Smooth muscle cell (in vitro differentiated cells): ENCODE measurements at regions not wholly inside any gene's neighbourhood (a gene's known extent, or its start where the extent isn't known, plus 50 kb on each side); places are given as distances from the start of the nearest gene placed in this dataset.
A peak's percentile ranks its signal among the peaks of the same experiment; 100 is the strongest.

Source experiments
- DNase-seq: peaks from one replicate; lab custom pipeline; 2025; ENCODE audit not compliant: unreplicated experiment; lab: John Stamatoyannopoulos, UW
- H2AFZ ChIP-seq: fragments of 200-600 bp; sonication (generic); 2 replicates; pipeline ENCODE4 v1.6.0; 2016; ENCODE audit warnings: antibody characterized with exemption, low read depth, mild to moderate bottlenecking
- H3F3A ChIP-seq: fragments of 200-600 bp; sonication (generic); 2 replicates; pipeline ENCODE4 v1.6.0; 2017; ENCODE audit warnings: antibody characterized with exemption, low read depth
- H3K27ac ChIP-seq: fragments of 200-600 bp; sonication (generic); 2 replicates; pipeline ENCODE4 v1.5.1; 2016; ENCODE audit warnings: low read depth, mild to moderate bottlenecking
- H3K27me3 ChIP-seq: fragments of 200-600 bp; sonication (generic); 2 replicates; pipeline ENCODE4 v1.6.1; 2016; ENCODE audit warnings: low read depth, mild to moderate bottlenecking
- H3K36me3 ChIP-seq: fragments of 200-600 bp; sonication (generic); 2 replicates; pipeline ENCODE4 v1.5.1; 2016; ENCODE audit warnings: low read depth
- H3K4me1 ChIP-seq: fragments of 200-600 bp; sonication (generic); 2 replicates; pipeline ENCODE4 v1.5.1; 2016; ENCODE audit warnings: low read depth
- H3K4me2 ChIP-seq: fragments of 200-600 bp; sonication (generic); 2 replicates; pipeline ENCODE4 v1.6.0; 2016; ENCODE audit warnings: mild to moderate bottlenecking
- H3K4me3 ChIP-seq: fragments of 200-600 bp; sonication (generic); 2 replicates; pipeline ENCODE4 v1.5.1; 2016; ENCODE audit warnings: mild to moderate bottlenecking
- H3K79me2 ChIP-seq: fragments of 200-600 bp; sonication (generic); 2 replicates; pipeline ENCODE4 v1.6.0; 2016; ENCODE audit warnings: low read depth, mild to moderate bottlenecking
- H3K9ac ChIP-seq: fragments of 200-600 bp; sonication (generic); 2 replicates; pipeline ENCODE4 v1.6.0; 2016; ENCODE audit warnings: low read depth
- H3K9me3 ChIP-seq: fragments of 200-600 bp; sonication (generic); replicated peaks from 2 replicates; pipeline ENCODE4 v1.5.1; 2016; ENCODE audit warnings: low read depth
- H4K20me1 ChIP-seq: fragments of 200-600 bp; sonication (generic); 2 replicates; pipeline ENCODE4 v1.6.0; 2016; ENCODE audit warnings: low read depth
- CTCF ChIP-seq: fragments of 200-600 bp; sonication (generic); IDR thresholded peaks from 2 replicates; pipeline ENCODE4 v1.5.1; 2017; ENCODE audit warnings: borderline replicate concordance, mild to moderate bottlenecking, antibody characterized with exemption; ENCODE audit not compliant: insufficient read depth, poor library complexity, severe bottlenecking
- WGBS: methylation state at CpG from one replicate; pipeline ENCODE4 v1.1.7; 2016; ENCODE audit warnings: low lambda C conversion rate; 5-methylcytosine and 5-hydroxymethylcytosine counted together

- no peak for DNase-seq
- Histone ChIP-seq H3K4me2 (no peak overlapping the region), H3F3A (no peaks in the 10 kb centered on the region), H3K4me3 (no peak overlapping the region), H4K20me1 (no peaks in the 10 kb centered on the region), H3K9me3 (no peaks in the 10 kb centered on the region), H3K27me3 (no peaks in the 10 kb centered on the region), H3K79me2 (no peaks in the 10 kb centered on the region), H2AFZ (no peak overlapping the region), H3K4me1 (peaks cover 6% of the 10 kb centered on the region), H3K27ac (no peak overlapping the region), H3K9ac (no peak overlapping the region), H3K36me3 (no peaks in the 10 kb centered on the region)
- TF ChIP-seq CTCF: no peak
- 91% methylated on average over 3 of the region's 3 CpGs for WGBS
Observed at GRCh38 chr2:64846177-64846576, 143.0 kb upstream of the SLC1A4 start.

GRCh38 chr2:64847930-64848329 is 141.3 kb upstream of the SLC1A4 start:
- no peak for TF ChIP-seq CTCF
- H3K9me3 ChIP-seq: no peaks in the 10 kb centered on the region
- no peaks in the 10 kb centered on the region for H3F3A ChIP-seq
- peaks cover 6% of the 10 kb centered on the region for H3K4me1 ChIP-seq
- H3K4me3 ChIP-seq: no peak overlapping the region
- H4K20me1 ChIP-seq: no peaks in the 10 kb centered on the region
- no peak overlapping the region for H2AFZ ChIP-seq
- no peak overlapping the region for H3K27ac ChIP-seq
- no peaks in the 10 kb centered on the region for H3K27me3 ChIP-seq
- no peak for DNase-seq
- no peaks in the 10 kb centered on the region for H3K36me3 ChIP-seq
- H3K4me2 ChIP-seq: no peak overlapping the region
- no peak overlapping the region for H3K9ac ChIP-seq
- 87% methylated on average over 5 of the region's 5 CpGs for WGBS
- no peaks in the 10 kb centered on the region for H3K79me2 ChIP-seq

- H3K79me2 ChIP-seq: no peaks in the 10 kb centered on the region
- 67% methylated on average over 5 of the region's 5 CpGs for WGBS
- no peaks in the 10 kb centered on the region for H3K27me3 ChIP-seq
Observed at GRCh38 chr2:64848363-64848762, 140.8 kb upstream of the SLC1A4 start.

More at GRCh38 chr2:64848363-64848762, 140.8 kb upstream of the SLC1A4 start:
- H3K9ac ChIP-seq: no peak overlapping the region
- H3K4me3 ChIP-seq: no peak overlapping the region
- no peaks in the 10 kb centered on the region for H3F3A ChIP-seq
- no peak for TF ChIP-seq CTCF
- peak overlapping the region; percentile 32 for H3K27ac ChIP-seq
- H3K9me3 ChIP-seq: no peaks in the 10 kb centered on the region
- H2AFZ ChIP-seq: no peak overlapping the region
- H3K4me1 ChIP-seq: peaks cover 6% of the 10 kb centered on the region
- no peak overlapping the region for H3K4me2 ChIP-seq
- no peaks in the 10 kb centered on the region for H4K20me1 ChIP-seq
- no peak for DNase-seq
- H3K36me3 ChIP-seq: no peaks in the 10 kb centered on the region
